IPS-15b (cell line): ENCODE measurements at regions not wholly inside any gene's neighbourhood (a gene's known extent, or its start where the extent isn't known, plus 50 kb on each side); places are given as distances from the start of the nearest gene placed in this dataset.
"Not testable (repeated sequence)": the region's sequence is repeated elsewhere in the genome, so short reads cannot be mapped to it uniquely, and the experiment has no call there.

Experiments
- H3K27me3 ChIP-seq: one replicate; pipeline ENCODE4 v1.6.1; 2013; ENCODE audit warnings: low read length; ENCODE audit not compliant: control insufficient read depth, insufficient read depth
- H3K36me3 ChIP-seq: one replicate; pipeline ENCODE4 v1.6.1; 2013; ENCODE audit warnings: low read length; ENCODE audit not compliant: control insufficient read depth, insufficient read depth
- H3K4me1 ChIP-seq: one replicate; pipeline ENCODE4 v1.6.1; 2013; ENCODE audit warnings: mild to moderate bottlenecking, low read length; ENCODE audit not compliant: control insufficient read depth, insufficient read depth
- H3K4me3 ChIP-seq: one replicate; pipeline ENCODE4 v1.5.1; 2013; ENCODE audit warnings: low read depth, low read length
- H3K9ac ChIP-seq: one replicate; pipeline ENCODE4 v1.6.1; 2013; ENCODE audit warnings: low read depth, mild to moderate bottlenecking, low read length
- H3K9me3 ChIP-seq: one replicate; pipeline ENCODE4 v1.6.1; 2013; ENCODE audit warnings: mild to moderate bottlenecking, low read length; ENCODE audit not compliant: control insufficient read depth, insufficient read depth

- H3K36me3 ChIP-seq, result no peaks in the 10 kb centered on the region
- no peaks in the 10 kb centered on the region for H3K27me3 ChIP-seq
- no peak overlapping the region for H3K9ac ChIP-seq
- H3K4me3 ChIP-seq, result no peak overlapping the region
- peaks cover 6% of the 10 kb centered on the region for H3K4me1 ChIP-seq
- H3K9me3 ChIP-seq, result no peaks in the 10 kb centered on the region
Observed at GRCh38 chr17:14446825-14447224, 145.9 kb downstream of the HS3ST3B1 start.

GRCh38 chr17:14444915-14445314 lies 144.0 kb downstream of the HS3ST3B1 start:
- Histone ChIP-seq H3K4me3 (no peak overlapping the region), H3K9me3 (no peaks in the 10 kb centered on the region), H3K27me3 (no peaks in the 10 kb centered on the region), H3K9ac (no peak overlapping the region), H3K36me3 (no peaks in the 10 kb centered on the region), H3K4me1 (peaks cover 4% of the 10 kb centered on the region)

GRCh38 chr17:14442798-14443528 lies 142.1 kb downstream of the HS3ST3B1 start:
- no peaks in the 10 kb centered on the region for H3K36me3 ChIP-seq
- H3K4me1 ChIP-seq, result no peaks in the 10 kb centered on the region
- no peak overlapping the region for H3K9ac ChIP-seq
- no peak overlapping the region for H3K4me3 ChIP-seq
- H3K9me3 ChIP-seq, result no peaks in the 10 kb centered on the region
- no peaks in the 10 kb centered on the region for H3K27me3 ChIP-seq

DNA sequence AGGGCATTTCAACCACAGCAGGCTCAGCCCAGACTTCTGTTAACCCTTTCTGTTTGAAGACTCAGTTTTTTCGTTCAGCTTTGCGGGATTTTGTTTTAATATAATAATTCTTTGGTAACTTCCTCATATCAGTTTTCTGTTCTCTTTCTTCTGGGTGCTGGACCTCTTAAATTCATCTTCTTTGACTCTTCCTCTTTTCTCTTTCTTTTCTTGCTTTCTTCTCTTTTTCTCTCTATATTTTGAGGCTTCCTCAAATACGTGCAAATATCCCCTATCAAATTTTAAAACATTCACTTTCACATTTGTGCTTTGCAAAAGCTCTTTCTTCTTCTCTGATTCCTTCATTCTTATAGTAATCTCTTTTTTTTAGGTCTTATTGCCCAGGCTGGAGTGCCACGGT lies 136.3 kb downstream of the HS3ST3B1 start:
- Histone ChIP-seq H3K36me3 (no peaks in the 10 kb centered on the region), H3K4me1 (no peaks in the 10 kb centered on the region), H3K4me3 (no peak overlapping the region), H3K9ac (no peak overlapping the region), H3K27me3 (no peaks in the 10 kb centered on the region), H3K9me3 (no peaks in the 10 kb centered on the region)

DNA sequence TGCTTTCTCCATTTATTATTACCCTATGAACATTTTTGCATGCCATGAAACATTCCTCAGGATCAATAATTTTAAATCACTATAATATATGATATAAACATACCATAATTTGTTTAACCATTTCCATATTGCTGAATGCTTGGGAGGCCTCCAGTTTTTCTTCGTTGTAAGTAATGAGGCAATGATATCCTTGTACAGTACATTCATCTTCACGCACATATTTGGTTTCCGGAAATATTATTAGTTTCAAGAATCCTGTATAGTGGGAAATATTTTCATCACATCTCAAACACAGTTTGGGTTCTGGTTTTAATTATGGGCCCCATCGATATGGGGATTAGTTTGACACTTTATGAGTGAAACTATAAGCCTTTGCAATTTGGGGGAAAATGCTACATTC lies 135.4 kb downstream of the HS3ST3B1 start:
- Histone ChIP-seq H3K9ac (no peak overlapping the region), H3K4me3 (no peak overlapping the region), H3K27me3 (no peaks in the 10 kb centered on the region)

DNA sequence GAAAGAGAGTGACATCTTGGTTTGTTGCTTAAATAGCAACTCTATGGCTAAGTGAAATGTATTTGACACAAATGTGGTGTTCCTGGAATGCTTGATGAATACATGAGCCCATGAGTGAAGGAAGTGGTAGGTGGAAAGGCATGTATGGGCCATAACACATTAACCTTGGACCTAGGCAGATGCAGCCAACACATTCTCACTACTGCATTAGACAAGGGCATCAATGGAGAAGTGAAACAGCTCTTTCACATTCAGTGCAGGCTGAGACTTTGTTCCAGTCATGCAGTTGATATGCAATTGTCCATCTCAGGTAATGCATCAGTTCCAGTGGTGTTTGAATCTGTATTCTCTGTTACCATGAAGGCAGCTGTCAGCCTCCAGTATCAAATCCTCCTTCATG lies 133.6 kb downstream of the HS3ST3B1 start:
- H3K9ac ChIP-seq, result no peak overlapping the region
- H3K36me3 ChIP-seq, result no peaks in the 10 kb centered on the region
- H3K4me3 ChIP-seq, result no peak overlapping the region
- H3K9me3 ChIP-seq, result no peaks in the 10 kb centered on the region
- H3K4me1 ChIP-seq, result no peaks in the 10 kb centered on the region
- H3K27me3 ChIP-seq, result no peaks in the 10 kb centered on the region

More for the DNA sequence above, 135.4 kb downstream of the HS3ST3B1 start:
- Histone ChIP-seq H3K36me3 (no peaks in the 10 kb centered on the region), H3K9me3 (no peaks in the 10 kb centered on the region), H3K4me1 (no peaks in the 10 kb centered on the region)

DNA sequence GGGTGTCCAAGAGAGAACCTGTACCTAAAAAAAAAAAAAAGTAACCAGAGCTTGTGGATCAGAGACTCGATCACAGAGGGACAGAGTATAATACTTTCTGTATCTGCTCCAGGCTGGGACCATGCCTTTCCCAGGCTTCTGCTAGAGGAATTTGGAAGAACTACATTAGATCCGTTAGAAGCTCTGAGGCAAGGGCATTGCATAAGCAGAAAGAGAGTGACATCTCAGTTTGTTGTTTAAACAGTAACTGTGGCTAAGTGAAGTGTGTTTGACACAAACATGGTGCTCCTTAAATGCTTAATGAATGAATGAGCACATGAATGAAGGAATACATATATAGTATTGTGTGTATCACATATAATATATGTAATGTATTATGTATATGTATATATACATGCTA lies 131.2 kb downstream of the HS3ST3B1 start:
- H3K36me3 ChIP-seq, result no peaks in the 10 kb centered on the region
- no peak overlapping the region for H3K9ac ChIP-seq
- H3K4me1 ChIP-seq, result peaks cover 3% of the 10 kb centered on the region

GRCh38 chr17:14429084-14429483 lies 128.2 kb downstream of the HS3ST3B1 start:
- Histone ChIP-seq H3K9me3 (no peaks in the 10 kb centered on the region), H3K27me3 (no peaks in the 10 kb centered on the region), H3K9ac (no peak overlapping the region), H3K36me3 (no peaks in the 10 kb centered on the region), H3K4me3 (no peak overlapping the region), H3K4me1 (peaks cover 3% of the 10 kb centered on the region)

More for the DNA sequence above, 131.2 kb downstream of the HS3ST3B1 start:
- Histone ChIP-seq H3K9me3 (no peaks in the 10 kb centered on the region), H3K4me3 (no peak overlapping the region), H3K27me3 (no peaks in the 10 kb centered on the region)

DNA sequence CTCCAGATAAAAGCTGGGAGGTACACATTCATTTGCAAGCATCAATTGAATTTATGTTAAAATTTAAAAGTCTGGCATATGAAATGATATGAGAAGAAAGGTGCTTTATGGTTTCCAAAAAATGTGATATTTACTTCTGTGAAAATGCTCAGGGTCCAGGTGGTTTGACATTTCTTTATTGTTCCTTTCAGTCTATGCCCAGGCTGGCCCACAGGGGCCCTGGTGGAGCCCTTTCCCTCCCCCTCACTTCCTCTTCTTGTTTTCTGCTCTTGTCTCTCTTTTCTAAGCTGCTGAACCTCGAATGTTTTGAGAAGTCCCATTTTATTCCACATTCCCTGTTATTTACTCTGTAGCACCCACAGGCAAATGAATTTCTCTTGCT lies 127.8 kb downstream of the HS3ST3B1 start:
- H3K9ac ChIP-seq, result no peak overlapping the region
- no peaks in the 10 kb centered on the region for H3K36me3 ChIP-seq
- H3K4me3 ChIP-seq, result no peak overlapping the region
- H3K27me3 ChIP-seq, result no peaks in the 10 kb centered on the region
- H3K4me1 ChIP-seq, result peaks cover 3% of the 10 kb centered on the region
- H3K9me3 ChIP-seq, result no peaks in the 10 kb centered on the region

DNA sequence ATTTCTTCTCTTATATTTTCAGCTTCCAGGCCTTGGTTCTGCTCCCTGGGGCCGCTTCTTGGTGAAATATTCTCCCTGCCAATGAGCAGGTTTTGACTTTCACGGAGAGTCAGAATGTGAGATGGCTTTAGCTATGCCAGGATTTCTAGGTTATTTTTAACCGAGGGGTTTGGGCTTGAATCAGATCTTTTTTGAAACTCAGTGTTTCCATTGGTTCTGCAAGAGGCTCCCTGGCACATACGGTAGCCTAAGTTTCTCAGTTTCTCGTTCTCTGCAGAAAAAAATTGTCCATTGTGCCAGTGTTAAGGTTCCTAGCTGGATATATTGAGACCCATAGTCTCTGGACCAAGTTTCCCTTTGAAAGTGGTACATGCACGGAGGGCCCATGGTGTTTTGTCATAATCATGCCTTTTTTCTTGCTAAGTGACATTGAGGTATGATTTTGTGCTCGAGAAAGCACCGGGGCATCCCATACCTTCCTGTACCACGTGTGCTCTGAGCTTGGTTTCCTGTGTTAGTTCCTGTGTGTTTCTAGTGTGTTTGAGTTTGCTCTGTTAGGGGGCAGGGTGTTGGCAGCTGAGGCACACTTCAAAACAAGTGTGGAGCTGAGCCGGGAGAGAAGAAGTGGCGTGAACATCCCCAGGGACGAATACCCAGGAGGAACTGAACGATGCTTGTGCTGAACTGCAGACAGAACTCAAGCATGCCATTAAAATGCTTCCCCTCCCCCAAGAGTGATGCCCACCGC lies 127.2 kb downstream of the HS3ST3B1 start:
- Histone ChIP-seq H3K4me1 (peaks cover 3% of the 10 kb centered on the region), H3K4me3 (no peak overlapping the region), H3K9ac (no peak overlapping the region), H3K36me3 (no peaks in the 10 kb centered on the region), H3K27me3 (no peaks in the 10 kb centered on the region), H3K9me3 (no peaks in the 10 kb centered on the region)

GRCh38 chr17:14423156-14423555 lies 122.3 kb downstream of the HS3ST3B1 start:
- H3K4me1 ChIP-seq, H3K9me3 ChIP-seq, H3K27me3 ChIP-seq, H3K36me3 ChIP-seq, H3K4me3 ChIP-seq, H3K9ac ChIP-seq: not testable (repeated sequence)

DNA sequence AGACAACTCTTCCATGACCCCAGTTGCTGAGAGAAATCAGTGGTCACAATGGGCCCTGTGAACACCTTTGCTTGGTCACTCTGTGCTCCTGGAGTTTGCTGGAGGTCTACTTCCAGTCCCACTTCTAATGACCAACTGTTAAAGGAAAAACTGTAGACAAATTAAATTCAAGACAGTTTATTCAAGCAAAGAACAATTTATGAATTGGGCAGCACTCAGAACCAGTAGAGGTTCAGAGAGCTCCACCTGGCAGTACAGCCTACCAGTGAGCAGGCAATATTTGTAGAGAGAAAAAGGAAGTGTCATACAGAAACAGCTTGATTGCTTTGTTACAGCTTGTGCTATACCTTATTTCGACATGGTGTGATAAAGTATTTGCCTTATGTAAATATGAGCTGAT lies 116.5 kb downstream of the HS3ST3B1 start:
- Histone ChIP-seq H3K4me1 (no peaks in the 10 kb centered on the region), H3K4me3 (no peak overlapping the region), H3K36me3 (no peaks in the 10 kb centered on the region), H3K27me3 (no peaks in the 10 kb centered on the region), H3K9me3 (no peaks in the 10 kb centered on the region), H3K9ac (no peak overlapping the region)
